GM12892 (cell line): ENCODE measurements at regions not wholly inside any gene's neighbourhood (a gene's known extent, or its start where the extent isn't known, plus 50 kb on each side); places are given as distances from the start of the nearest gene placed in this dataset.

ENCODE experiments used
- POLR2A ChIP-seq: IDR thresholded peaks from 2 replicates; pipeline ENCODE4 v1.6.1; 2011; ENCODE audit warnings: low read depth, low read length, control low read depth
- POLR2AphosphoS5 ChIP-seq: IDR thresholded peaks from 2 replicates; pipeline ENCODE4 v1.6.1; 2011; ENCODE audit warnings: low read depth, low read length, control low read depth

- TF ChIP-seq POLR2AphosphoS5 (no peak), POLR2A (no peak)
Observed at GRCh38 chr2:239720361-239721360, 304.5 kb downstream of the NDUFA10 start.
